Mesendoderm (in vitro differentiated cells): ENCODE measurements at regions not wholly inside any gene's neighbourhood (a gene's known extent, or its start where the extent isn't known, plus 50 kb on each side); places are given as distances from the start of the nearest gene placed in this dataset.
"Not testable (repeated sequence)": the region's sequence is repeated elsewhere in the genome, so short reads cannot be mapped to it uniquely, and the experiment has no call there.

Experiments
- DNase-seq: peaks from one replicate; pipeline ENCODE4 v3.0.0; 2013
- H2AK5ac ChIP-seq: 2 replicates; pipeline ENCODE4 v1.6.1; 2013; ENCODE audit warnings: low read length, inconsistent platforms
- H2BK120ac ChIP-seq: 2 replicates; pipeline ENCODE4 v1.6.1; 2013; ENCODE audit warnings: low read depth, mild to moderate bottlenecking, low read length, moderate library complexity, mixed read lengths
- H2BK15ac ChIP-seq: replicated peaks from 2 replicates; pipeline ENCODE4 v1.6.1; 2013; ENCODE audit warnings: low read depth, mild to moderate bottlenecking, moderate library complexity
- H2BK5ac ChIP-seq: 2 replicates; pipeline ENCODE4 v1.6.1; 2013; ENCODE audit warnings: low read length, inconsistent platforms
- H3K18ac ChIP-seq: 2 replicates; pipeline ENCODE4 v1.6.1; 2013; ENCODE audit warnings: mild to moderate bottlenecking, low read length, mixed read lengths
- H3K23ac ChIP-seq: one replicate; pipeline ENCODE4 v1.6.1; 2013; ENCODE audit warnings: low read length
- H3K27ac ChIP-seq: 2 replicates; pipeline ENCODE4 v1.5.1; 2013; ENCODE audit warnings: low read depth, mild to moderate bottlenecking, inconsistent platforms, low read length, moderate library complexity
- H3K27me3 ChIP-seq: 2 replicates; pipeline ENCODE4 v1.6.1; 2013; ENCODE audit warnings: low read length, control low read depth, mild to moderate bottlenecking, inconsistent platforms; ENCODE audit not compliant: insufficient read depth, poor library complexity
- H3K36me3 ChIP-seq: 2 replicates; pipeline ENCODE4 v1.6.1; 2013; ENCODE audit warnings: low read length, inconsistent platforms; ENCODE audit not compliant: control insufficient read depth, insufficient read depth
- H3K4ac ChIP-seq: one replicate; pipeline ENCODE4 v1.6.1; 2013; ENCODE audit warnings: low read depth, mild to moderate bottlenecking, low read length, moderate library complexity
- H3K4me1 ChIP-seq: 2 replicates; pipeline ENCODE4 v1.6.1; 2013; ENCODE audit warnings: low read depth, low read length, inconsistent platforms; ENCODE audit not compliant: control insufficient read depth
- H3K4me2 ChIP-seq: 2 replicates; pipeline ENCODE4 v1.6.1; 2013; ENCODE audit warnings: low read length
- H3K4me3 ChIP-seq: 2 replicates; pipeline ENCODE4 v1.5.1; 2013; ENCODE audit warnings: mild to moderate bottlenecking, low read length
- H3K56ac ChIP-seq: one replicate; pipeline ENCODE4 v1.6.1; 2013; ENCODE audit warnings: low read length
- H3K79me1 ChIP-seq: 2 replicates; pipeline ENCODE4 v1.6.1; 2013; ENCODE audit warnings: low read length, inconsistent platforms
- H3K79me2 ChIP-seq: 2 replicates; pipeline ENCODE4 v1.6.1; 2013; ENCODE audit warnings: mild to moderate bottlenecking, low read length; ENCODE audit not compliant: control insufficient read depth, insufficient read depth
- H3K9ac ChIP-seq: 2 replicates; pipeline ENCODE4 v1.6.1; 2013; ENCODE audit warnings: low read length, inconsistent platforms
- H4K5ac ChIP-seq: one replicate; pipeline ENCODE4 v1.6.1; 2013; ENCODE audit warnings: low read length
- H4K8ac ChIP-seq: one replicate; pipeline ENCODE4 v1.6.1; 2013; ENCODE audit warnings: low read depth, mild to moderate bottlenecking, control low read depth, low read length, moderate library complexity
- WGBS: extraction: QIAGEN DNeasy Blood & Tissue Kit; methylation state at CpG from one replicate; pipeline ENCODE4 v1.1.7; 2013; ENCODE audit warnings: low lambda C conversion rate, missing lambda C conversion rate; ENCODE audit not compliant: insufficient coverage; ENCODE audit errors: extremely low coverage; 5-methylcytosine and 5-hydroxymethylcytosine counted together

DNA sequence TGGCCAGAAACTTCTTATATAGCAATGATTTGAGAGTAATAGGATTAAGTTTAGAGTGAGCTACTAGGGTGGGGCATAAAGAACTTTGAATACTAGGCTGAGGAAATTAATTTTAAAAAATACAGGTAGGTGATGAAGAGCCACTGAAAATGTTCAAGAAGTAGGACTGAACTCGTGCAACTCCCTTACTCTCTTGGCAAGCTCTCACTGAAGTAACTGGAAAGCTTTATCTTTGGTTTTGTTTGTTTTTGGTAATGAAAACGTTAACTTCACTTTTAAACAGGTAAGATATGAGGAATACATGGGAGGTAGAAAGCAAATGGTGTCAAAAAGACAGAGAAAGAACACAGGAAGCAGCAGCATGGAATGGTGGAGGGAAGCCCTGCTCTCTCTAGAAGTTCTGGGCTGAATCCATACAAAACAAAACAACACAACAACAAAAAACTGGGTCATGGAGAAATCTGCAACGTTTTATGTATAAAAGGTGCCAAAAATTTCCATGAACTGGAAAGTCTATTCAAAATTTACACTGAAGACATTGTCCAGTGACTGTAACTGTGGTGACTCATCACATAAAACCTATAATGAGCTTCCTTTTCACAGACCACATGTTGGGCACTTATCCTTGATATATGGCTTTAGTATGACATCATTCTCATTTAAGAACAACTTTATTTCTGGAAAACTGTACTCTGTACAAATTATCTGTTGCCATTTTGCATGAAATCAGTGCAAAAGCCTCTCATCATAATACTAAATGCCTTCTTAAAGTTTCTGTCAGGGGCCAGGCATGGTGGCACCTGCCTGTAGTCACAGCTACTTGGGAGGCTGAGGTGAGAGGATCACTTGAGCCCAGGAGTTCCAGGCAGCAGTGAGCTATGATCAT is 91.2 kb upstream of the CHD1 start:
- no peaks in the 10 kb centered on the region for H3K4me1 ChIP-seq
- WGBS = no CpG with 5 or more reads among the region's 3 CpGs
- H3K36me3 ChIP-seq = no peaks in the 10 kb centered on the region
- H2BK5ac ChIP-seq = no peak overlapping the region
- H3K23ac ChIP-seq = no peak overlapping the region
- no peak overlapping the region for H3K4ac ChIP-seq
- no peak overlapping the region for H3K9ac ChIP-seq
- H3K4me3 ChIP-seq = no peak overlapping the region
- no peak overlapping the region for H3K56ac ChIP-seq
- H3K79me2 ChIP-seq = no peaks in the 10 kb centered on the region
- H3K4me2 ChIP-seq = no peak overlapping the region
- no peaks in the 10 kb centered on the region for H3K27me3 ChIP-seq
- no peak overlapping the region for H4K5ac ChIP-seq
- H3K27ac ChIP-seq = no peak overlapping the region
- no peak overlapping the region for H2BK15ac ChIP-seq
- no peak overlapping the region for H4K8ac ChIP-seq
- no peak overlapping the region for H2BK120ac ChIP-seq
- H3K79me1 ChIP-seq = no peaks in the 10 kb centered on the region
- no peak overlapping the region for H3K18ac ChIP-seq
- no peak overlapping the region for H2AK5ac ChIP-seq
- no peak for DNase-seq

DNA sequence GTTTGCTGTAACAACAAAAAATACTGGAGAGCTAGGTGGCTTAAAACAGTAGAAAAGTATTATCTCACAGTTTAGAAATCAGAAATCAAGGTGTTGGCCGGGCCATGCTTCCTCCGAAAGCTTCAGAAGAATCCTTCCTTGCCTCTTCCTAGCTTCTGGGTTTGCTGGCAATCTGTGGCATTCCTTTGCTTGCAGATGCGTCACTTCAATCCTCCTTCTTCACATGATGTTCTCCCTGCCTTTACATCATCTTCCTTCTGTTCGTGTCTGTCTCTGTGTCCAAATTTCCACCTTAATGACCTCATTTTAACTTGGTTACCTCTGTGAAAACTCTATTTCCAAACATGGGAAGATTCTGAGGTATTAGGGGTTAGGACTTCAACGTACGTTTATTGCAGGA is 90.4 kb upstream of the CHD1 start:
- no peaks in the 10 kb centered on the region for H3K79me1 ChIP-seq
- no peak overlapping the region for H3K23ac ChIP-seq
- H3K4me1 ChIP-seq = no peaks in the 10 kb centered on the region
- no peak overlapping the region for H3K18ac ChIP-seq
- H2BK5ac ChIP-seq = no peak overlapping the region
- no peak overlapping the region for H3K9ac ChIP-seq
- H3K4ac ChIP-seq = no peak overlapping the region
- H3K27ac ChIP-seq = no peak overlapping the region
- H3K4me3 ChIP-seq = no peak overlapping the region
- no peak overlapping the region for H2AK5ac ChIP-seq
- DNase-seq = no peak
- no peaks in the 10 kb centered on the region for H3K27me3 ChIP-seq
- H4K8ac ChIP-seq = no peak overlapping the region
- WGBS = no CpG with 5 or more reads among the region's 6 CpGs
- no peak overlapping the region for H3K4me2 ChIP-seq
- H3K79me2 ChIP-seq = no peaks in the 10 kb centered on the region
- H2BK15ac ChIP-seq = no peak overlapping the region
- no peak overlapping the region for H4K5ac ChIP-seq
- no peaks in the 10 kb centered on the region for H3K36me3 ChIP-seq
- H3K56ac ChIP-seq = no peak overlapping the region
- no peak overlapping the region for H2BK120ac ChIP-seq

DNA sequence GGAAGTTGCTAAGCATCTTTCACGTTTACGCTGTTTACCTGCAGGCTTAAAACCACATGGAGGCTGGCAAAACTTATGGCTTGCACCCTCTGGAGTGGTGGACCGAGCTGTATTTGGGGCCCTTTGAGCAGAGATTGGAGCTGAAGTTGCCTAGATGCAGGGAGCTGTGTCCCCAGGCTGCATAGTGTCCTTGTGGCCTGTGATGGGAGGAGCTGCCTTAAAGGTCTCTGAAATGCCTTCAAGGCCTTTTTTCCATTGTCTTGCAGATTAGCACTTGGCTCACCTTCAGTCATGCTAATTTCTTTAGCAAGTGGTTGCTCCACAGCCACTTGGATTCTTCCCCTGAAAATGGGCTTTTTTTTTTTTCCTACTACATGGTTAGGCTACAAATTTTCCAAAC is 81.5 kb upstream of the CHD1 start:
- Histone ChIP-seq H3K36me3 (no peaks in the 10 kb centered on the region), H3K4ac (no peak overlapping the region), H3K18ac (no peak overlapping the region), H3K56ac (no peak overlapping the region), H3K9ac (no peak overlapping the region), H3K4me3 (no peak overlapping the region), H3K4me1 (no peaks in the 10 kb centered on the region), H2BK5ac (no peak overlapping the region), H3K27me3 (no peaks in the 10 kb centered on the region), H2AK5ac (no peak overlapping the region), H3K79me2 (no peaks in the 10 kb centered on the region), H3K27ac (no peak overlapping the region), H3K4me2 (no peak overlapping the region), H3K23ac (no peak overlapping the region), H2BK120ac (no peak overlapping the region), H2BK15ac (no peak overlapping the region), H4K8ac (no peak overlapping the region), H4K5ac (no peak overlapping the region), H3K79me1 (no peaks in the 10 kb centered on the region)
- no CpG with 5 or more reads among the region's 3 CpGs for WGBS
- DNase-seq = peak; percentile 74

DNA sequence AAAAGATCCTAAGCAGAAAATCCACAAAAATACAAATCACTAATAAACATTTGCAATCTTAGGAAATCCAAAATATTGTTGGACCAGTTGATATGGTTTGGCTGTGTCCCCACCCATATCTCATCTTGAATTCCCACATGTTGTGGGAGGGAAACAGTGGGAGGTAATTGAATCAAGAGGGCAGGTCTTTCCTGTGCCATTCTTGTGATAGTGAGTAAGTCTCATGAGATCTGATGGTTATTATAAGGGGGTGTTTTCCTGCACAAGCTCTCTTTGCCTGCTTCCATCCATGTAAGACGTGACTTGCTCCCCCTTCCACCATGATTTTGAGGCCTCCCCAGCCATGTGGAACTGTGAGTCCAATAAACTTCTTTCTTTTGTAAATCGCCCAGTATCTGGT is 79.2 kb upstream of the CHD1 start:
- not testable (repeated sequence) for H4K5ac ChIP-seq, H3K4me1 ChIP-seq, H4K8ac ChIP-seq, H3K79me1 ChIP-seq, H3K79me2 ChIP-seq, DNase-seq, H3K4me3 ChIP-seq, H3K18ac ChIP-seq, H3K27ac ChIP-seq, H3K56ac ChIP-seq, H2BK15ac ChIP-seq, H3K9ac ChIP-seq, H2AK5ac ChIP-seq, H2BK5ac ChIP-seq, H2BK120ac ChIP-seq, H3K4me2 ChIP-seq, H3K23ac ChIP-seq, H3K36me3 ChIP-seq, H3K27me3 ChIP-seq, H3K4ac ChIP-seq
- no CpG with 5 or more reads among the region's 2 CpGs for WGBS

DNA sequence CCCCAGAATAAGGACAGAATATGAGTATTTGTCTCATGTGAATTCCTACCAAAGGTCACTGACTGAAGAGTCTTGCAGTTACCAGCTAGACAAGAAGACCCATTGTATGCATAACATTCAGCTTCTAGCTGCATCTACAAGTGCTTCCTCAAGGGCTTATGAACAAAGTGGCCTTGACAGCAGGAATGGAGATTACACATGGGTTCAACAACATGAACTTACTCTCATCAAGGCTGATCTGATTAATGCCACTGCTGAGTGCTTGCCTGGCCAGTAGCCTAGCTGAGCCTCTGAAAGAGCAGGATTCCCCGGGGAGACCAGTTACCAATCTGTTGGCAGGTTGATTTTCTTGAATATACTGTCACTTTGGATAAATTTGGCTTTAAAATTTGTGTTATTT is 76.7 kb upstream of the CHD1 start:
- H3K4me3 ChIP-seq = no peak overlapping the region
- H3K4me2 ChIP-seq = no peak overlapping the region
- no peak overlapping the region for H3K23ac ChIP-seq
- H3K4me1 ChIP-seq = no peaks in the 10 kb centered on the region
- no peak overlapping the region for H2BK15ac ChIP-seq
- no peak overlapping the region for H3K56ac ChIP-seq
- DNase-seq = peak; percentile 21
- no peaks in the 10 kb centered on the region for H3K36me3 ChIP-seq
- H3K27ac ChIP-seq = no peak overlapping the region
- no peaks in the 10 kb centered on the region for H3K79me2 ChIP-seq
- no peak overlapping the region for H4K5ac ChIP-seq
- H2AK5ac ChIP-seq = no peak overlapping the region
- no peak overlapping the region for H4K8ac ChIP-seq
- H3K18ac ChIP-seq = no peak overlapping the region
- H2BK120ac ChIP-seq = no peak overlapping the region
- no CpG with 5 or more reads among the region's 1 CpG for WGBS
- no peak overlapping the region for H3K4ac ChIP-seq
- H3K79me1 ChIP-seq = no peaks in the 10 kb centered on the region
- no peak overlapping the region for H2BK5ac ChIP-seq
- no peaks in the 10 kb centered on the region for H3K27me3 ChIP-seq
- H3K9ac ChIP-seq = no peak overlapping the region

DNA sequence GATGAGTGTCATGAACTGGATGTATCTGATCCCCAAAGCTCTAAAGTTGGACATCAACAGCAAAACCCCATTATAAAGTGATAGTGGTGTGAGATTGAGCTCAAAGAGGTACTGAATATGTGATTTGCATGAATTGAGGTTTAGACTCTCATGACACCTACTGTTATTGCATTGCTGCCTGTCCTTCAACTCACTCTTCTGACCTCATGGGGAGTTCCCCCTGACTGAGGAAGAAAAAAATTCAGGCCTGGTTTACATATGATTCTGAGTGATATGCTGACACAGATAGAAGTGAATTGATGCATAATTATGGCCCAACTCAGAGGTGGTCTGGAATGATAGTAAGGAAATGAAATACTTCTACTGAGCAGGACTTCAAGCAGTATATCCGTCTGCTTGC is 76.2 kb upstream of the CHD1 start:
- Histone ChIP-seq H4K8ac (no peak overlapping the region), H3K79me1 (no peaks in the 10 kb centered on the region), H3K4me2 (no peak overlapping the region), H3K27ac (no peak overlapping the region), H3K4me1 (no peaks in the 10 kb centered on the region), H2BK5ac (no peak overlapping the region), H3K27me3 (no peaks in the 10 kb centered on the region), H3K4me3 (no peak overlapping the region), H2BK120ac (no peak overlapping the region), H2AK5ac (no peak overlapping the region), H3K4ac (no peak overlapping the region), H3K56ac (no peak overlapping the region), H3K79me2 (no peaks in the 10 kb centered on the region), H2BK15ac (no peak overlapping the region), H3K23ac (no peak overlapping the region), H3K18ac (no peak overlapping the region), H4K5ac (no peak overlapping the region), H3K9ac (no peak overlapping the region), H3K36me3 (no peaks in the 10 kb centered on the region)
- no peak for DNase-seq
- WGBS = no CpG with 5 or more reads among the region's 1 CpG
